ENCODE measurements at regions not wholly inside any gene's neighbourhood (a gene's known extent, or its start where the extent isn't known, plus 50 kb on each side); places are given as distances from the start of the nearest gene placed in this dataset.

- in situ Hi-C loops (cut with HindIII; ENCODE audit: low sequenced_read_pairs), result no loop called here
Measured at GRCh38 chr10:20962165-20962564, 65.1 kb upstream of the NEBL start.

GRCh38 chr10:20959242-20959641 is 62.1 kb upstream of the NEBL start:
- in situ Hi-C loops (cut with HindIII; ENCODE audit: low sequenced_read_pairs), result no loop called here

GRCh38 chr10:20958764-20959163 is 61.7 kb upstream of the NEBL start:
- in situ Hi-C loops (cut with HindIII; ENCODE audit: low sequenced_read_pairs), result no loop called here

GRCh38 chr10:20958225-20958624 is 61.1 kb upstream of the NEBL start:
- in situ Hi-C loops (cut with HindIII; ENCODE audit: low sequenced_read_pairs), result no loop called here

GRCh38 chr10:20957744-20958143 is 60.6 kb upstream of the NEBL start:
- in situ Hi-C loops (cut with HindIII; ENCODE audit: low sequenced_read_pairs), result no loop called here

GRCh38 chr10:20956843-20957242 is 59.7 kb upstream of the NEBL start:
- in situ Hi-C loops (cut with HindIII; ENCODE audit: low sequenced_read_pairs), result no loop called here

GRCh38 chr10:20955355-20955893 is 58.3 kb upstream of the NEBL start:
- in situ Hi-C loops (cut with HindIII; ENCODE audit: low sequenced_read_pairs), result no loop called here

- in situ Hi-C loops (cut with HindIII; ENCODE audit: low sequenced_read_pairs), result no loop called here
Measured at GRCh38 chr10:20954519-20954918, 57.4 kb upstream of the NEBL start.

- in situ Hi-C loops (cut with HindIII; ENCODE audit: low sequenced_read_pairs), result no loop called here
Measured at GRCh38 chr10:20953120-20953519, 56.0 kb upstream of the NEBL start.

- in situ Hi-C loops (cut with HindIII; ENCODE audit: low sequenced_read_pairs), result no loop called here
Measured at GRCh38 chr10:20949967-20950366, 52.9 kb upstream of the NEBL start.

GRCh38 chr10:20948686-20949327 is 51.7 kb upstream of the NEBL start:
- in situ Hi-C loops (cut with HindIII; ENCODE audit: low sequenced_read_pairs), result no loop called here

All from DLD1 (cell line).